Retinal pigment epithelial cell (primary cell): ENCODE measurements at regions not wholly inside any gene's neighbourhood (a gene's known extent, or its start where the extent isn't known, plus 50 kb on each side); places are given as distances from the start of the nearest gene placed in this dataset.

Source experiments
- DNase-seq: peaks from one replicate; pipeline ENCODE4 v3.0.0-alpha.2; 2010; ENCODE audit warnings: low read depth
- H3K4me3 ChIP-seq: 2 replicates; pipeline ENCODE4 v1.5.1; 2011; ENCODE audit warnings: mild to moderate bottlenecking, low read length, control low read depth, moderate library complexity
- TF ChIP-seq, protein P1 (sequence below): conservative IDR thresholded peaks from 2 replicates; pipeline ENCODE4 v1.5.1; 2011; ENCODE audit warnings: low read depth, low read length, control low read depth, inconsistent platforms

DNA sequence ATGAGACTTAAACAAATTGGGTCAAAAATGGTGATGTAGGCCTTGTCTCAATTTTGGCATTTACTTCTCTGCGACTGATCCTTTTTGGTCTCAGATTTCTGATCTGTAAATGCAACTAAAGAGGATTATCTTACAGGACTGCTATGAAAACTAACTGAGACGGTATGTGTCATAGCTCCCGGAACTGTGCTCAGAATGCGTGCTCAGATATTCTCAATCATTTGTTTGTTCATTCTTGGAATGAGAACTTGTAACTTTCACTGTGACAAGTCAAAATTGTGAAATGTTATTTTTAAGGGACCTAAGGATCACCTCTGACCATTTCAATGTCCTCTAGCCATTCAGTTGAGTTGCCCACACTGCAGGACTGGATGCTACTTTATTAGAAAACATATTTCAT, 498.2 kb upstream of the PIK3C3 start:
- TF ChIP-seq, protein P1, sequence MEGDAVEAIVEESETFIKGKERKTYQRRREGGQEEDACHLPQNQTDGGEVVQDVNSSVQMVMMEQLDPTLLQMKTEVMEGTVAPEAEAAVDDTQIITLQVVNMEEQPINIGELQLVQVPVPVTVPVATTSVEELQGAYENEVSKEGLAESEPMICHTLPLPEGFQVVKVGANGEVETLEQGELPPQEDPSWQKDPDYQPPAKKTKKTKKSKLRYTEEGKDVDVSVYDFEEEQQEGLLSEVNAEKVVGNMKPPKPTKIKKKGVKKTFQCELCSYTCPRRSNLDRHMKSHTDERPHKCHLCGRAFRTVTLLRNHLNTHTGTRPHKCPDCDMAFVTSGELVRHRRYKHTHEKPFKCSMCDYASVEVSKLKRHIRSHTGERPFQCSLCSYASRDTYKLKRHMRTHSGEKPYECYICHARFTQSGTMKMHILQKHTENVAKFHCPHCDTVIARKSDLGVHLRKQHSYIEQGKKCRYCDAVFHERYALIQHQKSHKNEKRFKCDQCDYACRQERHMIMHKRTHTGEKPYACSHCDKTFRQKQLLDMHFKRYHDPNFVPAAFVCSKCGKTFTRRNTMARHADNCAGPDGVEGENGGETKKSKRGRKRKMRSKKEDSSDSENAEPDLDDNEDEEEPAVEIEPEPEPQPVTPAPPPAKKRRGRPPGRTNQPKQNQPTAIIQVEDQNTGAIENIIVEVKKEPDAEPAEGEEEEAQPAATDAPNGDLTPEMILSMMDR = no peak
- no peak overlapping the region for H3K4me3 ChIP-seq
- DNase-seq = peak; percentile 54

DNA sequence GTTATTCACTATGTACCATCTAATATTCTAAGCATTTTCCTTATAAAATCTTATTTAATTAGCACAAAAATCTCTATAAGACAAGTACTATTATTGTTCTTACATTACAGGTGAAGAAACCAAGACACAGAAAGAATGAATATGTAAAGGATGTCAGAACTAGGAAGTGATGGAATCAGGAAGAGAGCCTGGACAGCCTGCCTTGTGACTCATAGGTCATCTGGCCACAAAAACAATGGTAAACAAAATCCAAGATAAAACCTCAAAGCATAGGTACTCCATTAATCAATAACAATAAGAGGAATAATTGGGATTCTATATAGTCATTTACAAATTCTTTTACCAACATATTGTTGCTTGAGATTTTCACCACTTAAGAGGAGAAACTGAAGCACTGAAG, 505.4 kb upstream of the PIK3C3 start:
- no peak overlapping the region for H3K4me3 ChIP-seq
- TF ChIP-seq, protein P1 = no peak
- no peak for DNase-seq

DNA sequence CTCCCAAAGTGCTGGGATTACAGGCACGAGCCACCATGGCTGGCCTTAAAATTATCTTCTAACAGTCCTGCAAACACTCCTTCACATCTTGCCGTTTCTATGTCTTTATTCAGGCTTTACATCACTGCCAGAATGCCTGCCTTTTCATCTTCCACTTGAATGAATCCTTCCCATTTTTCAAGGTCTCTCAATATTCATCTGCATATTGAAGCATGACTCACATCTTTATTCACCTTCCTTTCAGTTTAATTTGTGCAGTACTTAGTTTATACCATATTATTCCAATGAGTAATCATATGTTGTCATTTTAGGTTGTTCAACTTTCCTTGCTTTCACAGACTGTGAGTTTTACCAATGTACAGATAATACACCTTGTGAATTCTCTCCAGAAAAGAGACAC, 510.1 kb upstream of the PIK3C3 start:
- no peak overlapping the region for H3K4me3 ChIP-seq
- DNase-seq = peak; percentile 15
- TF ChIP-seq, protein P1 = no peak

DNA sequence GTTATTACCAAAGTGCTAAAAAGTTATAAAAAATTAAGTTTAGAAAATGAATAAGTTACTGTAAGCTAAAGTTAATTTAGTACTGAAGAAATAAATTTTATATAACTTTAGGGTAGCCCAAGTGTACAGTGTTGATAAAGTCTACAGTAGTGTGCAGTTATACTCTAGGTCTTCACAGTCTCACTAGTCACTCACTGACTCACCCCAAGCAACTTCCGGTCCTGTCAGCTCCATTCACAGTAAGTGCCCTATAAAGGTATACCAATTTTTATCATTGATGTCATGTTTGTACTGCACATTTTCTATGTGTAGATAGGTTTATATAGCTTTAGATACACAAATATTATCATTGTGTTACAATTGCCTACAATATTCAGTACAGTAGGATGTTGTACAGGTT, 518.3 kb upstream of the PIK3C3 start:
- TF ChIP-seq, protein P1 = no peak
- no peak for DNase-seq

DNA sequence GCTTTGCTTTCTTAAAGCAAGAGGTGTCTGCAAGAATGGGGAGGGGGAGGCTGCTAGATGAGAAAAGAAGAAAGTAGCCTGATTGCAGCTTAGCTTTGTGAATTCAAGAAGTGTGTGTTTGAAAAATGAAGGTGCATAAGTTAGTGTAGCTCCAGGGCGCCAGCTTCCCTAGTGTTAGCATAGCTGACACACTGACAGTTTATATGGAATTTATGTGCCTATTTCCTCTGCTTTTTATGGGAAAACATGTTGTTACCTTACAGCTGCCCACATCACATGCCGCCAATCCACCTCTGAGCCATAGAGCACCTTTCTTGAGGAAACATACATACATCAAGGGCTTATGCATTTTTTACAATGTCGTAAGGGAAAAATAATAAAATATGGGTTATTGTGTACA, 536.4 kb upstream of the PIK3C3 start:
- DNase-seq = no peak
- H3K4me3 ChIP-seq = no peak overlapping the region
- TF ChIP-seq, protein P1 = no peak

More for the DNA sequence above, 518.3 kb upstream of the PIK3C3 start:
- no peak overlapping the region for H3K4me3 ChIP-seq

DNA sequence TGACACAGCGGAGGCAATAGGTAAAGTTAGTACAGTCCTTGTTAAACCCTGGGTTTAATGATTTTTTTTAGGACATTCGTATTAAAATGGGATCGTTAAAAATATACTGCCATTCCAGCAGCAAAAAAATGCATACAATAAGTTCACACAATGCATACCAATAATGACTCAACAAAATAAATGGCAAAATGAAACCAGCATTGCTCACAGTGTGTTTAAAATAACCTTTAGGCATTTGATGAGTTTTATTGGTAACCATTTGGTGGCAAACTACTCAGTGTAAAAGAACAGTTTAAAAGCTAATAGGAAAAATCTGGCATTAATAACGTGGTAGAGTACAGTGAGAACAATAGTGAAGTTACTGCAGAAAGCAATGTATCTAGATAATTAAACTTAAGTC, 539.0 kb upstream of the PIK3C3 start:
- no peak overlapping the region for H3K4me3 ChIP-seq
- TF ChIP-seq, protein P1 = no peak
- no peak for DNase-seq

DNA sequence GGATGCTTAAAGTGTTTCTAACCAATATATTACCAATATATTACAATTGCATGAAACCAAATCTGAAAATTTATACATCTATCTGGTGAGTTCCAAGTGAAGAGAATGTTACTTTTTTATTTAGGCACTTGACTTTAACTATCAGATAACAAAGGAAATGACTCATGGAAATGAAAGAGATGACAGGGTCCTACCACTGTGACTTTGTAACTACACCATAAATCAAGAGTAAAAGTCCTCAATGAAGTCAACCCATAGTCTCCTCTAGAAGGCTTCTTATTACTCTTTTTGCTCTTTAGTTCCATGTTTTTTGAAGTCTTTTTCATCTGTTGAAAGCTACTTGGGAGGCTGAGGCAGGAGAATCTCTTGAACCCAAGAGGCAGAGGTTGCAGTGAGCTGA, 545.0 kb upstream of the PIK3C3 start:
- no peak for DNase-seq
- TF ChIP-seq, protein P1 = no peak
- no peak overlapping the region for H3K4me3 ChIP-seq
